ENCODE measurements at regions not wholly inside any gene's neighbourhood (a gene's known extent, or its start where the extent isn't known, plus 50 kb on each side); places are given as distances from the start of the nearest gene placed in this dataset.
"Not testable (repeated sequence)": the region's sequence is repeated elsewhere in the genome, so short reads cannot be mapped to it uniquely, and the experiment has no call there.

DNA sequence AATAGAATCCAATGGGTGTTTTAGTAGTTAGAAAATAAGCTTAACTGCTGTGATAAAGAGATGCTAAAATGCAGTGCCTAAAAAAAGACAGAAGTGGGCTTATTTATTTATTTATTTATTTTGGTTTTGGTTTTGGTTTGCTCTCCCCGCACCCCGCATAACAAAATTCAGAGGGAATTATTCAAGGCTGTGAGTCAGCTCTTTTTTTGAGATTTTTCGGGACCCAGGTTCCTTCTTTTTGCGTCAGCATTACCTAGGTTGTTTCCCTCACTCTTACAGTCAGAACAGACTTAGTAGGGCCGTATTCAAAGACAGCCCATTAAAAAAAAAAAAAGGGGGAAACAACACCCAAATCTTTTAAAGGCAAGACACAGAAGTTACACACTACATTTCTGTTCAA, 1495.5 kb upstream of the ADGRL3 start:
- no peak overlapping the region for H3K27ac ChIP-seq (ENCODE audit: low read depth in 2 of 2, low read length in 2 of 2)
- FAIRE-seq: no peak
- H3K9ac ChIP-seq (ENCODE audit: low read length in 3 of 3): no peak overlapping the region
- no peaks in the 10 kb centered on the region for H3K4me1 ChIP-seq (ENCODE audit: control insufficient read depth in 2 of 3, insufficient read depth in 2 of 3, low read depth in 1 of 3, low read length in 3 of 3)
- H3K36me3 ChIP-seq (ENCODE audit: control insufficient read depth in 2 of 3, insufficient read depth in 3 of 3, low read length in 3 of 3): no peaks in the 10 kb centered on the region
- TF ChIP-seq, protein P1, sequence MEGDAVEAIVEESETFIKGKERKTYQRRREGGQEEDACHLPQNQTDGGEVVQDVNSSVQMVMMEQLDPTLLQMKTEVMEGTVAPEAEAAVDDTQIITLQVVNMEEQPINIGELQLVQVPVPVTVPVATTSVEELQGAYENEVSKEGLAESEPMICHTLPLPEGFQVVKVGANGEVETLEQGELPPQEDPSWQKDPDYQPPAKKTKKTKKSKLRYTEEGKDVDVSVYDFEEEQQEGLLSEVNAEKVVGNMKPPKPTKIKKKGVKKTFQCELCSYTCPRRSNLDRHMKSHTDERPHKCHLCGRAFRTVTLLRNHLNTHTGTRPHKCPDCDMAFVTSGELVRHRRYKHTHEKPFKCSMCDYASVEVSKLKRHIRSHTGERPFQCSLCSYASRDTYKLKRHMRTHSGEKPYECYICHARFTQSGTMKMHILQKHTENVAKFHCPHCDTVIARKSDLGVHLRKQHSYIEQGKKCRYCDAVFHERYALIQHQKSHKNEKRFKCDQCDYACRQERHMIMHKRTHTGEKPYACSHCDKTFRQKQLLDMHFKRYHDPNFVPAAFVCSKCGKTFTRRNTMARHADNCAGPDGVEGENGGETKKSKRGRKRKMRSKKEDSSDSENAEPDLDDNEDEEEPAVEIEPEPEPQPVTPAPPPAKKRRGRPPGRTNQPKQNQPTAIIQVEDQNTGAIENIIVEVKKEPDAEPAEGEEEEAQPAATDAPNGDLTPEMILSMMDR (IDR thresholded peaks at IDR 0.05; ENCODE audit: borderline replicate concordance, extremely low read depth, insufficient read depth): no peak
- H3K9me3 ChIP-seq (ENCODE audit: control insufficient read depth in 2 of 3, insufficient read depth in 1 of 3, low read length in 3 of 3): no peaks in the 10 kb centered on the region
- intact Hi-C loops (cut with DNase I): no loop called here
- no peaks in the 10 kb centered on the region for H3K27me3 ChIP-seq (ENCODE audit: control insufficient read depth, insufficient read depth, low read length)
- H3K4me3 ChIP-seq (ENCODE audit: low read length in 3 of 3): no peak overlapping the region
- no peak for DNase-seq

DNA sequence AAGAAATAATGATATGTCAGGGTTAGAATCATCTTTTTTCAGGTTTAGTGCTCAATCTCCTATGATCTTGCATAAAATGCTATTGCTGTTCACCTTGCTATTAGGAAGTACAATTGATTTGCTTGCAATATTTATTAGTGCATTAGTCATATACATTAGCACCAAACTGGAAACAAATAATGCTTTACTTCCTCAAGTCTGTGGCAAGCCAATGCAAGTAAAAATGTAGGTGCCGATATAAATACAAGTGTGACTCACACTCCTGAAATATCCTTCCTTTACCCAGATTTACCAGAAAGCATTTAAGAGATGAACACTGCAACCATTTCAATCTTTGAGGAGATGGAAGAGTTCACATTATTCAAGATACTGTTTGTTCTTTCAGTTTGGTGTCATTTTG, 1487.7 kb upstream of the ADGRL3 start:
- no peaks in the 10 kb centered on the region for H3K9me3 ChIP-seq (ENCODE audit: control insufficient read depth in 2 of 3, insufficient read depth in 1 of 3, low read length in 3 of 3)
- DNase-seq (no peak), FAIRE-seq (no peak)
- H3K4me1 ChIP-seq (ENCODE audit: control insufficient read depth in 2 of 3, insufficient read depth in 2 of 3, low read depth in 1 of 3, low read length in 3 of 3): no peaks in the 10 kb centered on the region
- H3K4me3 ChIP-seq (ENCODE audit: low read length in 3 of 3): no peak overlapping the region
- no peak overlapping the region for H3K9ac ChIP-seq (ENCODE audit: low read length in 3 of 3)
- no peak overlapping the region for H3K27ac ChIP-seq (ENCODE audit: low read depth in 2 of 2, low read length in 2 of 2)
- H3K36me3 ChIP-seq (ENCODE audit: control insufficient read depth in 2 of 3, insufficient read depth in 3 of 3, low read length in 3 of 3): no peaks in the 10 kb centered on the region
- no peaks in the 10 kb centered on the region for H3K27me3 ChIP-seq (ENCODE audit: control insufficient read depth, insufficient read depth, low read length)
- intact Hi-C loops (cut with DNase I): no loop called here
- TF ChIP-seq, protein P1 (IDR thresholded peaks at IDR 0.05; ENCODE audit: borderline replicate concordance, extremely low read depth, insufficient read depth): no peak

- H3K9ac ChIP-seq (ENCODE audit: low read length in 3 of 3); H3K4me3 ChIP-seq (ENCODE audit: low read length in 3 of 3); H3K4me1 ChIP-seq (ENCODE audit: control insufficient read depth in 2 of 3, insufficient read depth in 2 of 3, low read depth in 1 of 3, low read length in 3 of 3); H3K36me3 ChIP-seq (ENCODE audit: control insufficient read depth in 2 of 3, insufficient read depth in 3 of 3, low read length in 3 of 3); intact Hi-C loops (cut with DNase I); H3K27me3 ChIP-seq (ENCODE audit: control insufficient read depth, insufficient read depth, low read length); H3K9me3 ChIP-seq (ENCODE audit: control insufficient read depth in 2 of 3, insufficient read depth in 1 of 3, low read length in 3 of 3); FAIRE-seq; H3K27ac ChIP-seq (ENCODE audit: low read depth in 2 of 2, low read length in 2 of 2): not testable (repeated sequence)
- peak in 1 of 5 donors; percentile 42 for DNase-seq
These were observed 1475.8 kb upstream of the ADGRL3 start for GRCh38 chr4:59724286-59724685.

- Histone ChIP-seq H3K27ac (ENCODE audit: low read depth in 2 of 2, low read length in 2 of 2) (no peak overlapping the region), H3K9ac (ENCODE audit: low read length in 3 of 3) (no peak overlapping the region), H3K4me3 (ENCODE audit: low read length in 3 of 3) (no peak overlapping the region), H3K27me3 (ENCODE audit: control insufficient read depth, insufficient read depth, low read length) (no peaks in the 10 kb centered on the region), H3K36me3 (ENCODE audit: control insufficient read depth in 2 of 3, insufficient read depth in 3 of 3, low read length in 3 of 3) (no peaks in the 10 kb centered on the region), H3K4me1 (ENCODE audit: control insufficient read depth in 2 of 3, insufficient read depth in 2 of 3, low read depth in 1 of 3, low read length in 3 of 3) (no peaks in the 10 kb centered on the region), H3K9me3 (ENCODE audit: control insufficient read depth in 2 of 3, insufficient read depth in 1 of 3, low read length in 3 of 3) (no peaks in the 10 kb centered on the region)
- DNase-seq (no peak), FAIRE-seq (no peak)
- TF ChIP-seq, protein P1 (IDR thresholded peaks at IDR 0.05; ENCODE audit: borderline replicate concordance, extremely low read depth, insufficient read depth): no peak
- intact Hi-C loops (cut with DNase I): no loop called here
These were observed 1472.4 kb upstream of the ADGRL3 start for GRCh38 chr4:59727745-59728144.
